IPS-NIHi7 (cell line): ENCODE measurements at regions not wholly inside any gene's neighbourhood (a gene's known extent, or its start where the extent isn't known, plus 50 kb on each side); places are given as distances from the start of the nearest gene placed in this dataset.

Source experiments
- DNase-seq: peaks from one replicate; pipeline ENCODE4 v3.0.0; 2012; ENCODE audit warnings: mixed read lengths; ENCODE audit errors: extremely low spot score

DNA sequence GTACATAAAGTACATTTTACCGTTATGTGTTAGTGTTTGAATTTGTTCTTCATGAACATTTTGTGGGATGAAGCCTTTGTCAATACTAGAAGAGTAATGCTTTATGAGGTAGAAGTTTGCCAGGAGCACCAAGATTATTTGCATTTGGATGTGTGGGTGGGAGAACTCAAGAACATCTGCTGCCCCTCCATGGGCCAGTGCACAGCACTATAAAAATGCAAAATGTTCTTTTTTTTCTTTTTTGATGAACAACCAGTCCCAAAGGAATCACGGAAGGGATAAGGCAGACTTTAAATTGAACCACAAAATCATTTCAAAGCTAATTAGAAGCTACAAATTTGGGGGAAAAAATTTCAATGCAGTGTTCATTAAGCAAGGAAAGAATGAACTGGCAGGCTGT is 300.3 kb upstream of the NWD2 start:
- DNase-seq = no peak

DNA sequence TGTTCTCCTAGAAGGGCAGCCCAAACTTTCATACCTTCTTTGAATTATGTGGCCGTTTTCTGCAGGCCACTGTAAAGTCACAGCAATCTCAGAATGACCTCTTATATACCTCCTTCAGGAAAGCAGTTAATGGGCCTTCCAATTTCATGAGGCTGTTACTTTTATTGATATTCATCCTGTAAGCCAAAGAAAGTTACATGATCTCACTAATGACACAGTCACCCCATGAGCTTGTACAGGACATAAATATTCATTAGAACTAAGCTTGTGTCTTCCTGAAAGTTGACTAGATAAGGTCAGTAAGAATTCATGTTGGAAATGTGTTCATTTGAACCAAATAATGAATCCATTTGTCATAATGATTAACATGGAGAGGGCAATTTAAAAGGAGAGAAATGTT is 283.1 kb upstream of the NWD2 start:
- DNase-seq = no peak

GRCh38 chr4:36966756-36967460 is 277.6 kb upstream of the NWD2 start:
- DNase-seq = no peak

DNA sequence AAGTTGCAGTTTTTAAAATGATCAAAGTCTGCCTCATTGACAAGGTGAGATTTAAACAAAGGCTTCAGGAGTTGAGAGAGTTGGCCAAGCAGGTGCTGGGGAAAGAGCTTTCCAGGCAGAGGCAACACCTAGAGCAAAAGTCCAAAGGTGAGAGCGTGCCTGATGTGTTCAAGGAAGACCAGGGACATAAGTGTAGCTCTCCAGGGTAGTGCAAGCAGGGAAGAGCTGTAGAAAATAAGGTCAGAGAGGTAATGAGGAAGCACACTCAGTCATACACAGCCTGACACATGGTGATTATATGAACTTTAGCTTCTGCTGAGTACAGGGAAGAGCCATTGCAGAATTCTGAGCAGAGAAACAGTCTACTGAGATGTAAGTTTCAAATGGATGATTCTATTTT is 265.0 kb upstream of the NWD2 start:
- DNase-seq = no peak

DNA sequence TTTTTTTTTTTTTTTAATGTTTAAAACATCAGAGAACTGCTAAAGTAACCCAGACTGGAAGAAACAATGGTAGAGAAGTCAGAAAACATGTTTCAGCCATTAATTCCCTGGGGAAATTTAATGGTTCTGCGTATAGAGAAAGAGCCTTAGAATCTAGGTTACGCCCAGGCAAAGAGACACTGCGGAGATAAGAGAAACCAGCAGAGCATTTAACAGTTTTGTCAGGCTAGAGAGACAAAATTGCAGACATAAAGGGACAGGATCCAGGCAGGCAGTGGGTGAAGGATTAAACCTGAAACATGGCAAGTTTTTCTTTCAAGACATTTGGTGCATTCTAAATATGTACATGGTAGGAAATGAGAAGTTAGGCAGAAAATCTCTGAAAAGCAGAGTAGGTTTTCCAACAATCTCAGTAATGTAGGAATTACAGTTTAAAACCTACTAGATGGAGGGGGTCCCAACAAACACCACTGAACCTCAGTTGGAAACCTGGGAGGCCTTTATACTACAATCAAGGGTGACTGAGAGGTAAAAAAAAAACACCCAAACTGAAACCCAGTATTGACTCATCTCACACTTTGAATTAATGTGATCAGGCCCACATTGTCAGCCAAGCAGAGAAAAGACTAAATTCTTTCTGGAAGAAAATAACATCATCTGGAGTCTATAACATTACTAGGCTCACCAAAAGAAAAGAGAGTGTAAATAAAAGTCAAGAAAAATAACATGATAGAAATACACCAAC is 254.2 kb upstream of the NWD2 start:
- DNase-seq = no peak

GRCh38 chr4:36997727-36998126 is 246.8 kb upstream of the NWD2 start:
- DNase-seq = no peak

DNA sequence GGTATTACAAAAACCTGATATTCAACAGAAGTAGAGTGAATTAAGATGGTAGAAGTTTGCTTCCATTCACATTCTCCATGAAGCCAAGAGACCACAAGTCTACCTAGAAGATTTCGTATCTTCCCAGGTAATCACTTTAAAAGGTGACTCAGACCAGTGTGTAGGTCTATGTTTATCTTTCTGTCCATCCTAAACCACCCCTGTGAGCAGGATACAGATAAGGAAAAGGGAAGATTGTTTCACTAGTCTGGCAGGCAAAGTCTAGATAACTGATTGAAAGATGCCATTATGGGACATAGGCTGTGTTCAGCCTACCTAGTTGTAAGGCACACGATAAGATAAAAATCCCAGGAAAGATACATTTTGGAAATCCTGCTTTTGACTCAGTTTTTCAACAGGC is 244.3 kb upstream of the NWD2 start:
- DNase-seq = no peak

- no peak for DNase-seq
These were observed 242.7 kb upstream of the NWD2 start for GRCh38 chr4:37001688-37002436.

- DNase-seq = no peak
These were observed 241.9 kb upstream of the NWD2 start for GRCh38 chr4:37002625-37003024.

- DNase-seq = no peak
These were observed 236.3 kb upstream of the NWD2 start for GRCh38 chr4:37008199-37008598.

- DNase-seq = no peak
These were observed 230.0 kb upstream of the NWD2 start for GRCh38 chr4:37014584-37014983.

DNA sequence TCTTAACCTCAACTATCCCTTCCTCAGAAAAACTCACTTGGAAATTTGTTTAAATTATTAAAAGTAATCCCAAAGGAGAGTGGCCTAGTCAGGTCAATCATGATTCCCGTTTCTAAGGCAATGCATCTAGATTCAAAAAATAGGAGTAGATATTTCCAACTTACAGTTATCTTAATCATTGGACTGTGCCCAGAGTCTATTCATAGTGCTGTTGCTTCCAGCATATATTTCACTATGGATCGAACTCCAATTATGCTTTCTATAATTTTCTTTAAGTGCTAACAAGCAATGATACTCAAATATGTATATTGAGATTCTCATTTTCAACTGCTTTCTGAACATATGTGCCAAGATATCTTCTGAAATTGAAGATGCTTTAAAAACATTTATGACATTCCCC is 229.2 kb upstream of the NWD2 start:
- no peak for DNase-seq

DNA sequence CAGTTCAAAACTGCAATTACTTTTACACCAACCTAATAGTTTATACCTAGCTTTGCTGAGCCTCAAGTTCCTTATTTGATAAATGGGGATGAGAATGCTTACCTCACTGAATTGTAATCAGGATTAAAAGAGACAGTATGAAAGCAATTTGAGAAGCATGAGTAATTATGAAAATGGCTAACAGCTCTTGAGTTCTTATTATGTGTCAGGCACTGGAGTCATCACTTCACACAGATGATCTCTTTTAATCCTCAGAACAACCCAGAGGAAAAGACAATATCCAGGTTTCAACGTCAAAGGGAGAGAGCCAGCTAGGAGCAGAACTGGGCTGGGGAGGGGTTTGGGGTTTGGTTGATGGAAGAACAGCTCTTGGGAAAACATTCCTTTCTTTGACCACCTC is 221.0 kb upstream of the NWD2 start:
- DNase-seq = no peak

DNA sequence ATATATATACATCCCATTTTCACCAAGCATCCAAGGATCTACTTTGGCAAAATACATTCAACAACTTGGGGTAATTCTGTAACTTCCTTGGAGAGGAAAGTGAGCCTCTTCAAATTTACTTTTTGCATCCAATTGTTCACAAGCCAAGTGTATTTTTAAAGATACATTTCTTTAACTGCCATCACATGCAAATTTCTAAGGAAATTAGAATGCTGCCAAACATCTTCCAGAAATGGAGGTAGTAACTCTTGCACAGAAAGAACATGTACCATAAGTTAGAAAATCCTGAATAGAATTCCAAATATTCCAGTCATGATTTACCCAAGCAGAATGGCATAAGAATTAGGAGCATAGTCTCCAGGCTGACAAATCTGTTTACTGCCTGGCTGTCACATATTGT is 220.5 kb upstream of the NWD2 start:
- DNase-seq = no peak

GRCh38 chr4:37040816-37041215 is 203.7 kb upstream of the NWD2 start:
- DNase-seq = no peak

- DNase-seq = no peak
These were observed 201.2 kb upstream of the NWD2 start for GRCh38 chr4:37043342-37043741.

DNA sequence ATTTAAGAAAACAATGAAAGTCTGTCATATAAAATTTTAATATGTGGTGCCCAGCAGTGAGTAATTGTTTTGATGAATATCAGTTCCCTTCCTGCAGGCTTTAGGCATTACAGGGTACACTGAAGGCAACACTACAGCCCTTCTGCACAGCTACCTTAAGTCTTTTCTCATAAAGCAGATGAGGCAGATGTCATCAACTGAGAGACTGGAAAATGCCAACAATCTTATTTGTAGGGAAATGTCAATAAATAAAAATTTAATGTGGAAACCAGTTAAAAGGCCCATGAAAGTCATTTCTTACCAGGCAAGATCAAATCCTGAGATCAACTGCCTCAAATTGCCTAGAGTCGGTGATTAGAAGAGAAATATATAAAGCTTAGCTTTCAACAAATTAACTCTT is 193.4 kb upstream of the NWD2 start:
- no peak for DNase-seq

DNA sequence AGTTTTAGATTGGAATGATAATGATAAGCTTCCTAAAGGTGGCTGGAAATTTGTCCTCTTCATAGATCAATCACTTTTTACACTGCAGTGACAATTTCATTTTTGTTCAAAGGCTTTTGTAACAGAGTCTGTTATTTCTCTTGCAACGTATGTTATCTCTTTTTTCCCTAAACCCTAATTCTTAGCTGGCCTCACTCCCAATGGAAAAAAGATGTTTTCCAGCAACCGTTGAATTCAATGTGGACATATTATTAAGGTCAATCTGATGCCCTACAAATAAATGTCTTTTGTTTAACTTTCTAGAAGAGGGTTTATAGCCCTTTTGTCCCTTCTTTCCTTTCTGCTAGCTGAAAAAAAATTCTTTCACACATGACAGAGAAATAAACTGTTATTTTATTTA is 192.7 kb upstream of the NWD2 start:
- DNase-seq = no peak

GRCh38 chr4:37054531-37055077 is 189.9 kb upstream of the NWD2 start:
- DNase-seq = peak; percentile 42

DNA sequence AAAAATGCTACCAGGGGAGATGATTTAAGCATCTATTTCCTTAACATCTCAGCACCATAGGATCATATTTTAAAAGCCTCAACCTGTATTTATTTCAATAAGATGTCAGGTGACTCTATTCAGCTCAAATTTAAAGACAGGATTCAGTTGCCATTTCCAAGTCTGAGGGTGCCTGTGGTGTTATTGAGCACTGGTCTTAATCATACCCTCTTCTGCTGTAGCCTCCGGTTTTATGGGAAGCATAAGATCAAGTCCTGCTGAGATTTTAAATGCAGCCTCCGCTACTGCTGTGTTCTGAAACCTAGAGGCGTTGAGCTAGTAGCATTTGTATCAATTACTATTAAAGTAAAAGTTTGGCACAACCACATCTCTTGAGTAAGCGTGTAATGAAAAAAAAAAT is 185.7 kb upstream of the NWD2 start:
- no peak for DNase-seq

DNA sequence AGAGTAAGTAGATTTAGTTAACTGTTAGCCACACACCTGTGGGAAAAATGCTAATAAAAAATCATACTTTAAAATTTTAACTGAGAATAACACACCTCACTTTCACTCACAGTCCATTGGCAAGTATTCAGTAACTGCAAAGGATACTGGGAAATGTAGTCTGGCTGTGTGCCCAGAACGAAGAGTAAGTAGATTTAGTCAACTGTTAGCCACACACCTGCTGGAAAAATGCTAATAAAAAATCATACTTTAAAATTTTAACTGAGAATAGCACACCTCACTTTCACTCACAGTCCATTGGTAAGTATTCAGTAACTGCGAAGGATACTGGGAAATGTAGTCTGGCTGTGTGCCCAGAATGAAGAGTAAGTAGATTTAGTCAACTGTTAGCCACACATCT is 178.4 kb upstream of the NWD2 start:
- DNase-seq = no peak

DNA sequence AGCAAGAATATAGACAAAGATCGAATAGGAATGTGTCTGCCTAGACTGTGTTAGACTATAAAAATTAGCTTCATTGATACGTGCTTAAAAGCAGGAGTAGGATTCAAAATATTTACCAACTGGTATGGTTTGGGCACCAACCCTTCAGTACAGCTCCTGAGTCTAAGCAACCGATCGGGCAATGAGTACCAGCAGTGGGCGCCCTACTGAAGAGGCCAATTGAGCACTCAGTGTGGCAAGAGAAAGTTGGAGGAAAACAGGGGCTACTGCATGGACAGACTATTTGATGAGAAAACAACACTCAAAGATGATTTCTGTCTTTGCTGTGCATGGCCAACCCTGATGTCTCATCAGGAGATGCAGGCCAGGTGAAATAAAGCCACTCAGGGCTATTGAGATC is 176.0 kb upstream of the NWD2 start:
- DNase-seq = peak; percentile 57

DNA sequence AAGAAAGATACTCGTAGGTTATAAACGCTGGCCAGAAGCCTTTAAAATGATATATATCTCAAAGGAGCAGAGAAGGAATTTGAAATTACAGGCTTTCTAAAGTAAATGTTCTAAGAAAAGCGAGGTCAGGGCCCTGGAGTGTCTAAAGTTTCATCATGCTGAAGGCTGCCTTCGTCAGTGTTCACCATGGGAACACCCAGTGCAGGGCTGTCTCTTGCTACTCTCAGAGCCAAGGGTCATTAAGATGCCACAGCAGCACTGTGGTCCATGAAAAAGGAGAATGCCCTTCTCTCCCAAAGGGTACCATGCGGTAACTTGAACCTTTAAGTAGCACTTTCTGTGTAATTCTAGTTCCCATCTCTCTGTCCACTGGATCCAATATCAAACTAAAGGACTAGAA is 174.5 kb upstream of the NWD2 start:
- no peak for DNase-seq
